ENCODE measurements at regions not wholly inside any gene's neighbourhood (a gene's known extent, or its start where the extent isn't known, plus 50 kb on each side); places are given as distances from the start of the nearest gene placed in this dataset.

GRCh38 chr10:123512901-123513775, 153.0 kb upstream of the GPR26 start:
- TF ChIP-seq CTCF (conservative IDR thresholded peaks at IDR 0.05; ENCODE audit: low read length) = no peak
- TF ChIP-seq EZH2phosphoT487 (IDR thresholded peaks at IDR 0.05; ENCODE audit: borderline replicate concordance) = no peak
